OCI-LY3 (cell line): ENCODE measurements at regions not wholly inside any gene's neighbourhood (a gene's known extent, or its start where the extent isn't known, plus 50 kb on each side); places are given as distances from the start of the nearest gene placed in this dataset.

Source experiments
- H2AFZ ChIP-seq: fragments of 200-600, 300-600 bp; shearing (Covaris generic); 2 replicates; pipeline ENCODE4 v1.6.0; 2014; ENCODE audit warnings: antibody characterized with exemption, low read depth, low read length
- H3K27ac ChIP-seq: fragments of 200-600, 300-600 bp; sonication (generic); 2 replicates; pipeline ENCODE4 v1.5.1; 2014; ENCODE audit warnings: mild to moderate bottlenecking, low read length, moderate library complexity, mixed read lengths
- H3K27me3 ChIP-seq: fragments of 200-600, 300-600 bp; sonication (generic); 2 replicates; pipeline ENCODE4 v1.6.1; 2014; ENCODE audit warnings: low read depth, low read length, mixed read lengths
- H3K36me3 ChIP-seq: fragments of 200-600, 300-600 bp; sonication (generic); replicated peaks from 2 replicates; pipeline ENCODE3; 2014; ENCODE audit warnings: low read depth, low read length, mixed read lengths
- H3K4me1 ChIP-seq: fragments of 300-600, 200-600 bp; sonication (generic); 2 replicates; pipeline ENCODE4 v1.6.1; 2014; ENCODE audit warnings: low read length, mixed read lengths
- H3K4me2 ChIP-seq: fragments of 200-600, 300-600 bp; sonication (generic); 2 replicates; pipeline ENCODE4 v1.6.1; 2014; ENCODE audit warnings: low read length, mixed read lengths
- H3K4me3 ChIP-seq: fragments of 300-600, 200-600 bp; sonication (generic); 2 replicates; pipeline ENCODE4 v1.5.1; 2014; ENCODE audit warnings: antibody characterized with exemption, mild to moderate bottlenecking, low read length, moderate library complexity
- H3K79me2 ChIP-seq: fragments of 300-600, 200-600 bp; shearing (Covaris generic); 2 replicates; pipeline ENCODE4 v1.6.1; 2014; ENCODE audit warnings: mild to moderate bottlenecking, low read length, mixed read lengths
- H3K9ac ChIP-seq: fragments of 300-600, 200-600 bp; shearing (Covaris generic); 2 replicates; pipeline ENCODE4 v1.6.0; 2014; ENCODE audit warnings: mild to moderate bottlenecking, low read length, moderate library complexity
- H3K9me3 ChIP-seq: fragments of 200-600, 300-600 bp; shearing (Covaris generic); 2 replicates; pipeline ENCODE4 v1.6.1; 2014; ENCODE audit warnings: low read length, mixed read lengths; ENCODE audit not compliant: insufficient read depth
- H4K20me1 ChIP-seq: fragments of 200-600, 300-600 bp; sonication (generic); 2 replicates; pipeline ENCODE4 v1.6.1; 2016; ENCODE audit warnings: low read length, mixed read lengths; ENCODE audit not compliant: insufficient read depth
- EZH2phosphoT487 ChIP-seq: fragments of 200-600 bp; shearing (Covaris generic); IDR thresholded peaks from 2 replicates; pipeline ENCODE4 v1.6.1; 2018; ENCODE audit warnings: antibody characterized with exemption, mixed run types, low read depth
- TF ChIP-seq, protein P1 (sequence below): fragments of 200-600, 300-600 bp; sonication (generic); IDR thresholded peaks from 2 replicates; pipeline ENCODE4 v1.5.1; 2014; ENCODE audit warnings: antibody characterized with exemption, low read length, low read depth

DNA sequence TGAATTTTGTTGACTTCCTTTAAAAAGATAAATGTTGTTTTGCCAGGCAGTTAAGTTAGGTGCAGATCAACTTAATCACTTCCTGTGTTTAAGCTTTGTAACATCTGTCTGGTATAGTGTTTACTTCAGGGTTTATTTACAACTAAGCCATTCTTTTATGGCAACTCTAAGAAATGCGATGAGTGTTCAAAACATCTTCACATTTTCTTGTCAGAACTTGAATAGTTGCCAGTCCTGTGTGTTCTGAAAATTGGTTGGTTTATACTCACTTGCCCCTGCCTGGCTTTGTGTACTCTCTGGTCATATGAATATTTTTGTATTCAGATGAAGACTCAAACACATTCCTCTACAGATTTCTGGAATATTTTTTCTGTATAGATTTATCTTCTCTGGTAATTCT is 327.2 kb downstream of the MDFIC start:
- Histone ChIP-seq H3K9ac (no peak overlapping the region), H3K9me3 (no peaks in the 10 kb centered on the region), H3K36me3 (no peaks in the 10 kb centered on the region), H2AFZ (no peak overlapping the region), H3K4me2 (no peak overlapping the region), H3K4me1 (no peaks in the 10 kb centered on the region), H3K79me2 (no peaks in the 10 kb centered on the region), H3K27ac (no peak overlapping the region), H3K4me3 (no peak overlapping the region), H4K20me1 (no peaks in the 10 kb centered on the region), H3K27me3 (no peaks in the 10 kb centered on the region)
- TF ChIP-seq, protein P1, sequence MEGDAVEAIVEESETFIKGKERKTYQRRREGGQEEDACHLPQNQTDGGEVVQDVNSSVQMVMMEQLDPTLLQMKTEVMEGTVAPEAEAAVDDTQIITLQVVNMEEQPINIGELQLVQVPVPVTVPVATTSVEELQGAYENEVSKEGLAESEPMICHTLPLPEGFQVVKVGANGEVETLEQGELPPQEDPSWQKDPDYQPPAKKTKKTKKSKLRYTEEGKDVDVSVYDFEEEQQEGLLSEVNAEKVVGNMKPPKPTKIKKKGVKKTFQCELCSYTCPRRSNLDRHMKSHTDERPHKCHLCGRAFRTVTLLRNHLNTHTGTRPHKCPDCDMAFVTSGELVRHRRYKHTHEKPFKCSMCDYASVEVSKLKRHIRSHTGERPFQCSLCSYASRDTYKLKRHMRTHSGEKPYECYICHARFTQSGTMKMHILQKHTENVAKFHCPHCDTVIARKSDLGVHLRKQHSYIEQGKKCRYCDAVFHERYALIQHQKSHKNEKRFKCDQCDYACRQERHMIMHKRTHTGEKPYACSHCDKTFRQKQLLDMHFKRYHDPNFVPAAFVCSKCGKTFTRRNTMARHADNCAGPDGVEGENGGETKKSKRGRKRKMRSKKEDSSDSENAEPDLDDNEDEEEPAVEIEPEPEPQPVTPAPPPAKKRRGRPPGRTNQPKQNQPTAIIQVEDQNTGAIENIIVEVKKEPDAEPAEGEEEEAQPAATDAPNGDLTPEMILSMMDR: no peak
- TF ChIP-seq EZH2phosphoT487: no peak

DNA sequence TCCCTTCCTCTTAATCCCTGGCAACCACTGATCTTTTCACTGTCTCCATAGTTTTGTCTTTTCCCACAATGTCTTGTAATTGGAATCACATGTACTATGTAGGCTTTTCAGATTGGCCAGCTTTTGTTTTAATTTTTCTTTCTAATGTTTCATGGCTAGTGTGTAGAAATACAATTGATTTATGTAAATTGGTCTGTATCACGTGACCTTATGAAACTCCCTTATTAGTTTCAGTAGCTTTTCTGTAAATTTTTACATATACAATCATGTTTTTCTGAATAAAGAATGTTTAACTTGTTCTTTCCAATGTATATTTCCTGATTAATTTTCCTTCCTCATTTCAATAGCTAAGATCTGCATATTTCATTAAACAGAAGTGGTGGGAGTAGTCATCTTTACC is 319.3 kb downstream of the MDFIC start:
- no peak overlapping the region for H3K9ac ChIP-seq
- H3K27me3 ChIP-seq: no peaks in the 10 kb centered on the region
- TF ChIP-seq, protein P1: no peak
- no peak for TF ChIP-seq EZH2phosphoT487
- no peak overlapping the region for H3K4me3 ChIP-seq
- H3K4me2 ChIP-seq: no peak overlapping the region
- H2AFZ ChIP-seq: no peak overlapping the region
- no peak overlapping the region for H3K27ac ChIP-seq
- no peaks in the 10 kb centered on the region for H3K9me3 ChIP-seq
- H3K36me3 ChIP-seq: no peaks in the 10 kb centered on the region
- no peaks in the 10 kb centered on the region for H4K20me1 ChIP-seq
- H3K79me2 ChIP-seq: no peaks in the 10 kb centered on the region
- peaks cover 11% of the 10 kb centered on the region for H3K4me1 ChIP-seq

DNA sequence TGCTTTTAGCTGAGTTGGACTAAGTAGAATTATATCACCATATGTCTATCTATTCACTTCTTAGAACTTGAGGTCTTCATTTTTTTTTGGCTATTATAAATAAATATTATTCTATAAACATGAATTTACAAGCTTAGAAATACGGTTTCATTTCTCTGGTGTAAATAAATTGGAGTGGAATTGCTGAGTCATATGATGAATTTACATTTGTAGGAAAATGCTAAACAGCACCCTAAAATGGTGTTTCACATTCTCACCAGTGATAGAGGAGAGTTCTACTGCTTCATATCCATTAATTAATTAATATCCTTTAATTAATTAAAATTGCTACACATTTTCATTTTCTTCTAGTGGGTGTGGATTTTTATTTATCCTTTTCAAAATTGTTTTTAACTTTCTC is 318.3 kb downstream of the MDFIC start:
- H3K4me2 ChIP-seq: no peak overlapping the region
- no peaks in the 10 kb centered on the region for H3K27me3 ChIP-seq
- no peak overlapping the region for H2AFZ ChIP-seq
- peaks cover 6% of the 10 kb centered on the region for H3K9me3 ChIP-seq
- H3K36me3 ChIP-seq: no peaks in the 10 kb centered on the region
- H3K4me1 ChIP-seq: peaks cover 11% of the 10 kb centered on the region
- H3K9ac ChIP-seq: no peak overlapping the region
- no peaks in the 10 kb centered on the region for H4K20me1 ChIP-seq
- no peak overlapping the region for H3K4me3 ChIP-seq
- no peak overlapping the region for H3K27ac ChIP-seq
- no peaks in the 10 kb centered on the region for H3K79me2 ChIP-seq
- TF ChIP-seq EZH2phosphoT487: no peak

DNA sequence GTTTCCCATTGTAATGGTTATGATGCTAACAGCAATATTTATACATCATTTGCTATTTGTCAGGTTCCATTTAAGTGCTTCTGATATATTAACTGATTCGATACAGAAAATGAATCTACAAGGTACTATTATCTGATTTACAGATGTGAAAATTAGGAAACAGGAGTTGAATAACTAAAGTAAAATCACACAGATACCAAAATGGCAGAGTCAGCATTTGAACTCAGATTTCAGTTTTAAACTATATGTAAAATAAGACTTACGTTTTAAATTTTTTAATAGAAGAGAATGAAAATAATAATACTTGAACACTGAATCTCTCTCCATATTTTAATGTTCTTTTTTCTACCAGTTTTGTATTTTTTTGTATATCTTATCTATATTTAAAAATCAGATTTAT is 313.2 kb downstream of the MDFIC start:
- H3K9ac ChIP-seq: no peak overlapping the region
- peaks cover 6% of the 10 kb centered on the region for H3K9me3 ChIP-seq
- H2AFZ ChIP-seq: no peak overlapping the region
- no peaks in the 10 kb centered on the region for H4K20me1 ChIP-seq
- no peaks in the 10 kb centered on the region for H3K36me3 ChIP-seq
- H3K4me3 ChIP-seq: no peak overlapping the region
- H3K27me3 ChIP-seq: no peaks in the 10 kb centered on the region
- H3K4me2 ChIP-seq: no peak overlapping the region
- TF ChIP-seq, protein P1: no peak
- TF ChIP-seq EZH2phosphoT487: no peak
- H3K4me1 ChIP-seq: peaks cover 11% of the 10 kb centered on the region
- no peaks in the 10 kb centered on the region for H3K79me2 ChIP-seq
- H3K27ac ChIP-seq: no peak overlapping the region

DNA sequence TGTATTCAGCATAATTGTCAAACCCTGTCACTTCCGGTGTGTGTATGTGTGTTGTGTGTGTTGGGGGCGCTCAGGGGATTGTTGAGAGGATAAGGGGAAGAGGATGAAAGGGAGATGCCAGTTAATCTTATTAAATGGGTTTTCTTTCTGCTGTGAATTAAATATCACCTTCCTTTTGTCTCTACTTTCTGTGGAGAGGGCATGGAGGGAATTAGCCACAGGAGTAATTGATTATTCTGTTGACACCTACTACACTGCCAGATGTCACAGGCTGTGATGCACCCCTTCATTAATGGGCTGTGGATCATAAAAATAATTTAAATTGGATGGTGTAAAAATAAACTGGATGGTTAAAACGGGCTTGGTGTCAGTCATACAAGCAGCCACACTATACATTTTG is 311.9 kb downstream of the MDFIC start:
- no peak overlapping the region for H3K4me2 ChIP-seq
- no peaks in the 10 kb centered on the region for H3K4me1 ChIP-seq
- H2AFZ ChIP-seq: no peak overlapping the region
- no peaks in the 10 kb centered on the region for H4K20me1 ChIP-seq
- no peak overlapping the region for H3K27ac ChIP-seq
- H3K36me3 ChIP-seq: no peaks in the 10 kb centered on the region
- no peak overlapping the region for H3K4me3 ChIP-seq
- H3K9me3 ChIP-seq: peaks cover 6% of the 10 kb centered on the region
- no peaks in the 10 kb centered on the region for H3K79me2 ChIP-seq
- no peak overlapping the region for H3K9ac ChIP-seq
- H3K27me3 ChIP-seq: no peaks in the 10 kb centered on the region
- no peak for TF ChIP-seq EZH2phosphoT487
- TF ChIP-seq, protein P1: no peak
